ENCODE measurements at regions not wholly inside any gene's neighbourhood (a gene's known extent, or its start where the extent isn't known, plus 50 kb on each side); places are given as distances from the start of the nearest gene placed in this dataset.

- TF ChIP-seq, protein P1, sequence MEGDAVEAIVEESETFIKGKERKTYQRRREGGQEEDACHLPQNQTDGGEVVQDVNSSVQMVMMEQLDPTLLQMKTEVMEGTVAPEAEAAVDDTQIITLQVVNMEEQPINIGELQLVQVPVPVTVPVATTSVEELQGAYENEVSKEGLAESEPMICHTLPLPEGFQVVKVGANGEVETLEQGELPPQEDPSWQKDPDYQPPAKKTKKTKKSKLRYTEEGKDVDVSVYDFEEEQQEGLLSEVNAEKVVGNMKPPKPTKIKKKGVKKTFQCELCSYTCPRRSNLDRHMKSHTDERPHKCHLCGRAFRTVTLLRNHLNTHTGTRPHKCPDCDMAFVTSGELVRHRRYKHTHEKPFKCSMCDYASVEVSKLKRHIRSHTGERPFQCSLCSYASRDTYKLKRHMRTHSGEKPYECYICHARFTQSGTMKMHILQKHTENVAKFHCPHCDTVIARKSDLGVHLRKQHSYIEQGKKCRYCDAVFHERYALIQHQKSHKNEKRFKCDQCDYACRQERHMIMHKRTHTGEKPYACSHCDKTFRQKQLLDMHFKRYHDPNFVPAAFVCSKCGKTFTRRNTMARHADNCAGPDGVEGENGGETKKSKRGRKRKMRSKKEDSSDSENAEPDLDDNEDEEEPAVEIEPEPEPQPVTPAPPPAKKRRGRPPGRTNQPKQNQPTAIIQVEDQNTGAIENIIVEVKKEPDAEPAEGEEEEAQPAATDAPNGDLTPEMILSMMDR (IDR thresholded peaks at IDR 0.05; ENCODE audit: low read depth, low read length), result no peak
- H3K4me3 ChIP-seq (replicated peaks in 1 of 2; ENCODE audit: low read depth in 2 of 2, low read length in 2 of 2), result no peak overlapping the region
- DNase-seq (ENCODE audit: low read depth in 2 of 2), result no peak
Measured at GRCh38 chr3:459311-459670, 262.7 kb downstream of the CHL1 start.

DNA sequence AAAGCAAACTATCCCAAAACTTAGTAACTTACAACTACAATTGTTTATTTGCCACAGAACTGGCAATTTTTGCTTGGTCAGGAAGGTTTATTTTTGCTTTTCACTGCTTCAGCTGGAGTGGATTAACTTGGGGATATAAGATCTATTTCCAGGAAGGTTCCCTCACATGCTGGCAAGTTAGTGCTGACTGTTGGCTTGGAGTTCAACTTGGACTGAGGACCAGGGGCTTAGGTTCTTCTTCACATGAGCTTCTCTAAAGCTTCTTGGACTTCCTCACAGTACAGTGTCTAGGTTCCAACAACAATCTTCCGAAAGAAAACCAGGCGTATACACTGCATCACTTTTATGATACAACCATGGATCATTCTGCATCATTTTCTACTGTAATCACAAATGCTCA, 264.4 kb downstream of the CHL1 start:
- no peak for DNase-seq (ENCODE audit: low read depth in 2 of 2)
- H3K4me3 ChIP-seq (replicated peaks in 1 of 2; ENCODE audit: low read depth in 2 of 2, low read length in 2 of 2), result no peak overlapping the region
- TF ChIP-seq, protein P1 (IDR thresholded peaks at IDR 0.05; ENCODE audit: low read depth, low read length), result no peak

DNA sequence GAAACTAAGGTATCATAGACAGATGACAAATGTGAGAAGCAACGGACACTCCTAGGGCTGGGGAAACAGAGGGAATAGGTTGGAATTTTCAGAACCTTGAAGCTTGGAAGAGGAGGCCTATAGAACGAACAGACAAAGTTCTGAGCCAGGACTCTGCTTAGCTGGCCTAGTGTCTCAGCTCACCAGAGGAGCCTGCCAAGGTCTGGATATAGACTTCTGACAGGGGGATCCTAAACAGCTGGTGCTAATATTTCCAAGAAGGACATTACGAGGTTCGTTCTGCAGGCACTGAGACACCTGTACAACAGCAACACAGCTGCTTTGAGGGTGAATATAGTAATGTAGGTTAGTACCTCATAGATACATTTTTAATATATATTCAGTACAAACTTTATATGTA, 266.3 kb downstream of the CHL1 start:
- no peak for DNase-seq (ENCODE audit: low read depth in 2 of 2)
- H3K4me3 ChIP-seq (replicated peaks in 1 of 2; ENCODE audit: low read depth in 2 of 2, low read length in 2 of 2), result no peak overlapping the region
- TF ChIP-seq, protein P1 (IDR thresholded peaks at IDR 0.05; ENCODE audit: low read depth, low read length), result no peak

DNA sequence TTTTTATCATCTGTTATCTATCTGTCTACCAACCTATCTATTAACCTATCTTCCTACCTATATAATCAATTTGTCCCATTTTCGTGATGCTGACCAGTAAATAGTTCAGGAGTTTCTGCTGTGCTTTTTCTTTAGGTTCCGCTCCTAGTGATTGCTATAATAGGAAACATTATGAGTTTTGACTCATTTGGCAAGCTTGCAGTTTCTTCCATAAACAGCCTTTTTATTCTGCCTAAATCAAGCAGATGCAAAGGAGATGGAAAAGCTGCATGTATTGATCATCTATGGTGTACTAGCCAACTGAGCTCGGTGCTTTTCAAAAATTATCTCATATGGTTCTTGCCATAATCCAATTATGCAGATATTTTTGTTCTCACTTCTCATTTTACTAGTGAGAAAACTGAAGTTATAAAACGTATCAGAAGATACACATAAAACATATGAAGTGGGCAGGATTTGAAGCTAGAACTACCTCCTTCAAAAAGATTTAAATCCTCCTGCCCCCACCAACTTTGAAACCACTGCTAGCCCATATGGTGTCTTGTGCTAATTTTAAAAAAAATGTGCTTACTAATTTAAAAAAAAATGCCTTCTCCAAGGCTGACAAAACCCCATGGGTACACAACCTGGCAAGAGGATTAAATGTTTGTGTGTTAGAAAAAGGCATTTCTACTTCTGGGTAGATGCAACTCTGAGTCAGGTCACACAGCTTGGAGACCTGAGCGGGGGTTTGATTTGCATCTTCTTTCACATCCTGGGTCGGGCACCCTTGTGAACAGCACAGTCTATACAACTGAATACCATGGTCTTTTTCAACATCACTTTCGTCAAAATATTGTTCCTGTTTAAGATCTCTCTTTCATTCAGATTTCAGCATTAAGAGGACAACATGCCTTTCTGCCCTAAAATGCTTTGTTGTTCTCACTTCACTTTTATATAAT, 267.0 kb downstream of the CHL1 start:
- no peak for DNase-seq (ENCODE audit: low read depth in 2 of 2)
- TF ChIP-seq, protein P1 (IDR thresholded peaks at IDR 0.05; ENCODE audit: low read depth, low read length), result no peak
- H3K4me3 ChIP-seq (replicated peaks in 1 of 2; ENCODE audit: low read depth in 2 of 2, low read length in 2 of 2), result no peak overlapping the region

- TF ChIP-seq, protein P1 (IDR thresholded peaks at IDR 0.05; ENCODE audit: low read depth, low read length), result no peak
- no peak for DNase-seq (ENCODE audit: low read depth in 2 of 2)
Measured at GRCh38 chr3:464255-464654, 267.7 kb downstream of the CHL1 start.

DNA sequence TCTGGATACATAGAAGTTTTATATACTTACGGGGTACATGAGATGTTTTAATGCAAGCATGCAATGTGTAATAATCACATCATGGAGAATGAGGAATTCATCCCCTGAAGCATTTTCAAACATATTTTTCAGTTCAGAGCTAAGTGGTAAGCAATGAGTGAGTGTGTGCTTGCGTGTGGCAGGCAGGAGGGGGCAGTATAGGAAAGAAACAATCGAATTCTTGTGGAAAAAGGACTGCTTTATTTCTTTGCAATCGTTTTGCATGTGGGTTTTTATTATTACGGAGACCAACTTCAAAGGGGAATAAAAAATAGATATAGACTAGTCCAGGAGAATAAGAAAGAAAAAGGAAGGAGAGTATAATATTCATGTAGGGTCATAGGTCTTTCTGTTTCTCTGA, 271.6 kb downstream of the CHL1 start:
- H3K4me3 ChIP-seq (replicated peaks in 1 of 2; ENCODE audit: low read depth in 2 of 2, low read length in 2 of 2), result no peak overlapping the region
- peak in 1 of 2 donors; percentile 5 for DNase-seq (ENCODE audit: low read depth in 2 of 2)
- TF ChIP-seq, protein P1 (IDR thresholded peaks at IDR 0.05; ENCODE audit: low read depth, low read length), result peak; percentile 40

More at GRCh38 chr3:464255-464654, 267.7 kb downstream of the CHL1 start:
- no peak overlapping the region for H3K4me3 ChIP-seq (replicated peaks in 1 of 2; ENCODE audit: low read depth in 2 of 2, low read length in 2 of 2)
